Vagina (tissue), 2 donors: ENCODE measurements at regions not wholly inside any gene's neighbourhood (a gene's known extent, or its start where the extent isn't known, plus 50 kb on each side); places are given as distances from the start of the nearest gene placed in this dataset.

Experiments
- DNase-seq, 2 donors: peaks; one replicate each; pipeline ENCODE4 v3.0.0-alpha.2; 2017; ENCODE audit errors: extremely low spot score in 2 of 2
- H3K27ac ChIP-seq: fragments of 200-600 bp; sonication (generic); one replicate; pipeline ENCODE4 v1.5.1; 2019
- H3K27me3 ChIP-seq: fragments of 200-600 bp; sonication (generic); one replicate; pipeline ENCODE4 v1.5.1; 2019
- H3K36me3 ChIP-seq, 2 donors: fragments of 200-600 bp; sonication (generic); one replicate each; pipeline ENCODE4 v1.5.1; 2017 to 2019
- H3K4me1 ChIP-seq: fragments of 200-600 bp; sonication (generic); one replicate; pipeline ENCODE4 v1.5.1; 2019
- H3K4me3 ChIP-seq, 2 donors: fragments of 200-600 bp; sonication (generic); 1 replicate in 1 of 2; 2 replicates in 1 of 2; pipeline ENCODE4 v1.5.1; 2016 to 2019
- H3K9me3 ChIP-seq: fragments of 200-600 bp; sonication (generic); one replicate; pipeline ENCODE4 v1.5.1; 2019
- POLR2A ChIP-seq, 2 donors: fragments of 450-650 bp; IDR thresholded peaks; one replicate each; pipeline ENCODE4 v1.6.1; 2017; ENCODE audit warnings: antibody characterized with exemption in 2 of 2, mild to moderate bottlenecking in 2 of 2, moderate library complexity in 2 of 2
- POLR2AphosphoS5 ChIP-seq, 2 donors: sonication (generic); formaldehyde crosslinking; IDR thresholded peaks; one replicate each; pipeline ENCODE4 v1.9.0; 2017; ENCODE audit warnings: antibody characterized with exemption in 2 of 2, mild to moderate bottlenecking in 2 of 2, low read depth in 1 of 2; ENCODE audit not compliant: insufficient read depth in 1 of 2
- intact Hi-C: fragments of 100-400 bp; cut with DNase I; formaldehyde crosslinking; loops from one replicate; pipeline ENCODE4 v1.15.1; 2023
- TF ChIP-seq, protein P1 (sequence below), 3 experiments: fragments of 450-650 bp in 2 of 3; fragments of 200-600 bp in 1 of 3; sonication (generic) in 1 of 3; IDR thresholded peaks; one replicate each; pipeline ENCODE4 v1.5.1; 2017 to 2019; ENCODE audit warnings: antibody characterized with exemption in 3 of 3, mild to moderate bottlenecking in 2 of 3, moderate library complexity in 2 of 3

DNA sequence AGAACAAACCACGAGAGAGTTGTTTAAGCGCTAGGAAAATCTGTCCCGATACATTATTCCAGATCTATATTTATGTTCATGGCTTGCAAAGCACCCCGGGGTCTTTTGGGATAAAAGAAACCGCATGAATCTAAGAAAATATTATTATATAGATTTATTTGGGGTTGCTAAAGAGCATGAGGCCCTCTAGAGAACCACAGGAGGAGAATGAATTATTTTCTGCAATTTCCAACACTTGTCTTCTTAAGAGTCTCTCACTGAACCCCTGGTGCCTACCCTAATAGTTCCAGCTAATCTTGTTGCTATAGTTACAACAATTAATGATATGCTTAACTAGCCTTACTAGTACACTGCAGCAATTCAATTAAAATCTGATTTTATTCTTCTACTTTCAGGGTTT is 79.6 kb downstream of the ARRDC4 start:
- Histone ChIP-seq H3K27ac (no peak overlapping the region), H3K9me3 (no peaks in the 10 kb centered on the region)

DNA sequence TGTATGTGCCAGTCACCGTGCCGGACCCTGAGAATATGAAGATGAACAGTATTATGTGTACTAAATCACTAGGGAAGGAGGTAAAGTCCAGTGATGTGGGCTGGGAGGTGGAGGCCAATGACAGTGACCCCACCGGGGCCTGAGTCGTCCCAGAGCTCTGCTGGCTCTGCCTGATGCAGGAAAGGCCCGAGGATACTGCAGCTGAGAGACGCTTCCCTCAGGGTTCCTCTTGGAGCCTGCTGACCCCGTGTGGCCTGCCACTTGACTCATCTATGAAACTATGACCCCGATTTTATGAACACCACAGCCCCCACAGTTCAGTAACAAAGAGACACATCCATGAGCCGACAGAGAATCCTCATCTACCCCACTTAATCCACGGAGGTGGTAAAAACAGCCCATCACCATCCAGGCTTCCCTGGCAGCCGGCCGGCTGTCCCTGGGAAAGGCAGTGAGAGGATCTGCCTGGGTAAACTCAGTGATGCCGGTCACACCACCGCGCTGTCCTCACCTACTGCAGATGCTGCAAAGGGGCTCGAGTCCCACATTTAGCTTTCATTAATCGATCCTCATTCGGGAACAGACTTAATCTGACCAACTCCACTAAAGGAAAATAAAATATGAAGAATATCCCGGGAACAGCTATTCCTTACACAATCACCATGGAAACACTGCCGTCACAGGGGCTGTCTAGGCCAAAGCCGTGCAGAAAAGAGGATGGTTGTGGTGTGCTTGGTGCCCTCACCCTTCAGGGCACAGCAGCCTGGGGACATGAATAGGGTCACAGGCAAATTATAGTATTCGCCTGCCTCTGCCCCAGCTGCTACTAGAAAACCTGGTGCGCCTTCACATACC is 82.9 kb downstream of the ARRDC4 start:
- TF ChIP-seq, protein P1, sequence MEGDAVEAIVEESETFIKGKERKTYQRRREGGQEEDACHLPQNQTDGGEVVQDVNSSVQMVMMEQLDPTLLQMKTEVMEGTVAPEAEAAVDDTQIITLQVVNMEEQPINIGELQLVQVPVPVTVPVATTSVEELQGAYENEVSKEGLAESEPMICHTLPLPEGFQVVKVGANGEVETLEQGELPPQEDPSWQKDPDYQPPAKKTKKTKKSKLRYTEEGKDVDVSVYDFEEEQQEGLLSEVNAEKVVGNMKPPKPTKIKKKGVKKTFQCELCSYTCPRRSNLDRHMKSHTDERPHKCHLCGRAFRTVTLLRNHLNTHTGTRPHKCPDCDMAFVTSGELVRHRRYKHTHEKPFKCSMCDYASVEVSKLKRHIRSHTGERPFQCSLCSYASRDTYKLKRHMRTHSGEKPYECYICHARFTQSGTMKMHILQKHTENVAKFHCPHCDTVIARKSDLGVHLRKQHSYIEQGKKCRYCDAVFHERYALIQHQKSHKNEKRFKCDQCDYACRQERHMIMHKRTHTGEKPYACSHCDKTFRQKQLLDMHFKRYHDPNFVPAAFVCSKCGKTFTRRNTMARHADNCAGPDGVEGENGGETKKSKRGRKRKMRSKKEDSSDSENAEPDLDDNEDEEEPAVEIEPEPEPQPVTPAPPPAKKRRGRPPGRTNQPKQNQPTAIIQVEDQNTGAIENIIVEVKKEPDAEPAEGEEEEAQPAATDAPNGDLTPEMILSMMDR (IDR thresholded peaks at IDR 0.05) = no peak
- TF ChIP-seq POLR2A (IDR thresholded peaks at IDR 0.05) = no peak
- TF ChIP-seq POLR2AphosphoS5 (IDR thresholded peaks at IDR 0.05; ENCODE audit: insufficient read depth in 1 of 2, low read depth in 1 of 2) = no peak
- no peak for DNase-seq
- Histone ChIP-seq H3K9me3 (no peaks in the 10 kb centered on the region), H3K27me3 (no peaks in the 10 kb centered on the region), H3K36me3 (no peaks in the 10 kb centered on the region), H3K27ac (no peak overlapping the region), H3K4me1 (no peaks in the 10 kb centered on the region), H3K4me3 (no peak overlapping the region)
- intact Hi-C loops = no loop called here

More for the DNA sequence above, 79.6 kb downstream of the ARRDC4 start:
- no peaks in the 10 kb centered on the region for H3K4me1 ChIP-seq
- no peaks in the 10 kb centered on the region for H3K36me3 ChIP-seq
- intact Hi-C loops = no loop called here
- TF ChIP-seq, protein P1 (IDR thresholded peaks at IDR 0.05) = no peak
- no peak for TF ChIP-seq POLR2A (IDR thresholded peaks at IDR 0.05)
- TF ChIP-seq POLR2AphosphoS5 (IDR thresholded peaks at IDR 0.05; ENCODE audit: insufficient read depth in 1 of 2, low read depth in 1 of 2) = no peak
- H3K4me3 ChIP-seq = no peak overlapping the region
- no peaks in the 10 kb centered on the region for H3K27me3 ChIP-seq
- DNase-seq = no peak

DNA sequence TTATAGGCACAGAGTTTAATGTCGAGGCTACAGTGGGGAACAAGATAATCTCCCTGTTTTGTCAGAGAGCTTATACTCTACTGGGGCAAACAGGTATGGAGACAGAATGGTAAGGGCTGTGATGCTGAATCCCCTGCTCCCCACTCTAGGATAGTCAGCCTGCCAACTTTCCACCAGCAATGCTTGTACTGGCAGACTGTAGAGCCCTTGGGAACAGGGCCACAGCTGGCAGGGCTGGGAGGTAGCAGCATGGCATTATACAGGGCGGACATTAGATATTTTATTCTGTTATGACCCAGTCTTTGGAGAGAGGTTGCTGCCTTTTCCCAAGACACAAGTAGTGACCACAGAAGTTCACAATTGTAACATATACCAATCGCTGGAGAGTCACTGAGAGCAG is 91.2 kb downstream of the ARRDC4 start:
- no peak for DNase-seq
- Histone ChIP-seq H3K4me1 (no peaks in the 10 kb centered on the region), H3K4me3 (no peak overlapping the region), H3K27me3 (no peaks in the 10 kb centered on the region), H3K36me3 (no peaks in the 10 kb centered on the region), H3K27ac (no peak overlapping the region), H3K9me3 (peaks cover 4% of the 10 kb centered on the region)
- TF ChIP-seq, protein P1 (IDR thresholded peaks at IDR 0.05) = no peak
- TF ChIP-seq POLR2AphosphoS5 (IDR thresholded peaks at IDR 0.05; ENCODE audit: insufficient read depth in 1 of 2, low read depth in 1 of 2) = no peak
- no peak for TF ChIP-seq POLR2A (IDR thresholded peaks at IDR 0.05)
- intact Hi-C loops = no loop called here

DNA sequence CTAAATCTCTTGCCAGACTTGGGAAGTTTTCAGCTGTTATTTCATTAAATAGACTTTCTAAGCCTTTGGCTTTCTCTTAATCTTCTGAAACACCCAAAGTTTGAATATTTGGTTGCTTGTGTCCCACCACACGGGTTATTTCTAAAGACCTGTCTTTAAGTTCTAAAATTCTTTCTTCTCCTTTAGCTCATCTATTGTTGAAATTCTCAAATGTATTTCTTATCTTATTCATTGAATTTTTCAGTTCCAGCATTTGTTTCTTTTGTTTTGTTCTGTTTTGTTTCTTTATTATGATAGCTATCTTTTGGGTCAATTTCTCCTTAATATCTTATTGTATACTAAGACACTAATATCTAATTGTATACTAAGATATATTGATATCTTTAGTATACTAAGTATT is 97.0 kb downstream of the ARRDC4 start:
- intact Hi-C loops = no loop called here

More for the DNA sequence above, 97.0 kb downstream of the ARRDC4 start:
- Histone ChIP-seq H3K27ac (no peak overlapping the region), H3K27me3 (no peaks in the 10 kb centered on the region), H3K9me3 (peaks cover 8% of the 10 kb centered on the region), H3K4me1 (no peaks in the 10 kb centered on the region), H3K4me3 (no peak overlapping the region), H3K36me3 (no peaks in the 10 kb centered on the region)
- no peak for DNase-seq
- TF ChIP-seq POLR2AphosphoS5 (IDR thresholded peaks at IDR 0.05; ENCODE audit: insufficient read depth in 1 of 2, low read depth in 1 of 2) (no peak), POLR2A (IDR thresholded peaks at IDR 0.05) (no peak)
- TF ChIP-seq, protein P1 (IDR thresholded peaks at IDR 0.05) = no peak
